NCI-H2029 (cell line): ENCODE measurements at regions not wholly inside any gene's neighbourhood (a gene's known extent, or its start where the extent isn't known, plus 50 kb on each side); places are given as distances from the start of the nearest gene placed in this dataset.

Experiments
- DNase-seq: peaks from one replicate; lab custom pipeline; 2025; lab: John Stamatoyannopoulos, UW

- DNase-seq = peak; percentile 18
Observed at GRCh38 chr12:124188561-124189405, 106.1 kb upstream of the RFLNA start.

- DNase-seq = no peak
Observed at GRCh38 chr12:124190312-124191023, 104.4 kb upstream of the RFLNA start.

- DNase-seq = peak; percentile 56
Observed at GRCh38 chr12:124191024-124191359, 103.9 kb upstream of the RFLNA start.

GRCh38 chr12:124191966-124192365 is 102.9 kb upstream of the RFLNA start:
- DNase-seq = no peak

GRCh38 chr12:124194264-124194892 is 100.5 kb upstream of the RFLNA start:
- DNase-seq = no peak

GRCh38 chr12:124194893-124195566 is 99.9 kb upstream of the RFLNA start:
- no peak for DNase-seq

- DNase-seq = no peak
Observed at GRCh38 chr12:124195567-124195942, 99.3 kb upstream of the RFLNA start.

- no peak for DNase-seq
Observed at GRCh38 chr12:124196236-124196635, 98.7 kb upstream of the RFLNA start.

GRCh38 chr12:124201248-124201647 is 93.6 kb upstream of the RFLNA start:
- DNase-seq = no peak

GRCh38 chr12:124203176-124203575 is 91.7 kb upstream of the RFLNA start:
- no peak for DNase-seq

- DNase-seq = no peak
Observed at GRCh38 chr12:124205405-124205804, 89.5 kb upstream of the RFLNA start.

- DNase-seq = no peak
Observed at GRCh38 chr12:124207049-124207448, 87.8 kb upstream of the RFLNA start.

GRCh38 chr12:124207617-124208016 is 87.3 kb upstream of the RFLNA start:
- no peak for DNase-seq

GRCh38 chr12:124208489-124208888 is 86.4 kb upstream of the RFLNA start:
- no peak for DNase-seq

- DNase-seq = no peak
Observed at GRCh38 chr12:124210991-124211577, 83.8 kb upstream of the RFLNA start.

GRCh38 chr12:124211753-124212152 is 83.1 kb upstream of the RFLNA start:
- DNase-seq = no peak

- no peak for DNase-seq
Observed at GRCh38 chr12:124213666-124214347, 81.1 kb upstream of the RFLNA start.

- DNase-seq = no peak
Observed at GRCh38 chr12:124214574-124214973, 80.3 kb upstream of the RFLNA start.

- DNase-seq = no peak
Observed at GRCh38 chr12:124216966-124217365, 77.9 kb upstream of the RFLNA start.

- no peak for DNase-seq
Observed at GRCh38 chr12:124217508-124218242, 77.2 kb upstream of the RFLNA start.

- DNase-seq = no peak
Observed at GRCh38 chr12:124218243-124218560, 76.7 kb upstream of the RFLNA start.
